ENCODE measurements at regions not wholly inside any gene's neighbourhood (a gene's known extent, or its start where the extent isn't known, plus 50 kb on each side); places are given as distances from the start of the nearest gene placed in this dataset.

- no peak overlapping the region for H3K4me3 ChIP-seq
- no peak for DNase-seq (ENCODE audit: low read depth, low spot score)
- no peaks in the 10 kb centered on the region for H3K9me3 ChIP-seq (ENCODE audit: low read depth, low read length)
- TF ChIP-seq EZH2 (IDR thresholded peaks at IDR 0.05) (no peak), POLR2AphosphoS5 (IDR thresholded peaks at IDR 0.05; ENCODE audit: borderline replicate concordance, low read depth, low read length) (no peak), FOXP2 (optimal IDR thresholded peaks at IDR 0.05; ENCODE audit: control extremely low read depth, extremely low read length, insufficient read depth) (no peak)
- H3K27ac ChIP-seq = no peak overlapping the region
- no peak overlapping the region for H3K9ac ChIP-seq (ENCODE audit: insufficient read length)
- H3K36me3 ChIP-seq (ENCODE audit: insufficient read depth, low read length) = no peaks in the 10 kb centered on the region
These were observed 168.7 kb upstream of the ITGB1 start for GRCh38 chr10:33126742-33127141.

GRCh38 chr10:33125522-33126517 lies 167.8 kb upstream of the ITGB1 start:
- Histone ChIP-seq H3K36me3 (ENCODE audit: insufficient read depth, low read length) (no peaks in the 10 kb centered on the region), H3K4me3 (no peak overlapping the region), H3K9ac (ENCODE audit: insufficient read length) (no peak overlapping the region), H3K9me3 (ENCODE audit: low read depth, low read length) (no peaks in the 10 kb centered on the region), H3K27ac (no peak overlapping the region)
- DNase-seq (ENCODE audit: low read depth, low spot score) = no peak
- TF ChIP-seq EZH2 (IDR thresholded peaks at IDR 0.05) (no peak), POLR2AphosphoS5 (IDR thresholded peaks at IDR 0.05; ENCODE audit: borderline replicate concordance, low read depth, low read length) (no peak), FOXP2 (optimal IDR thresholded peaks at IDR 0.05; ENCODE audit: control extremely low read depth, extremely low read length, insufficient read depth) (no peak)

DNA sequence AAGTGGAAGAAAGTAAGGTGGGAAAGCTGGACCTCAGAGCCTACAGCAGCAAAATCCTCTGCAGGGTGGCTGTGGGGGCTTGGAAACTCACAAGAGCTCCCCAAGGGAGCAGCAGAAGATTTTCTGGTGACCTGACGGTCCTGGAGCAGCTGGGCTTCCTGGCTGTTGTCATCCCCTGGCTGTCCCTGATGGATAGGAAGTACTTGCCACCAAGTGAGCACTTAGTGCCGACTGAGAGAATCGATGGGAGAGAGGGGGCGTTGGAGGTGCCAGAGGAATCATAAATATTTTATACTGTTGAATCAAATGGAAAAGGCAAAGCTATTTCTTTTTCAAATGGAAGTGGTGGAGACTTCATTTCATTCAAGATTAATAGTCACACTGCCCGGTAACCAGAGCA lies 167.1 kb upstream of the ITGB1 start:
- no peak overlapping the region for H3K27ac ChIP-seq
- H3K36me3 ChIP-seq (ENCODE audit: insufficient read depth, low read length) = no peaks in the 10 kb centered on the region
- H3K4me3 ChIP-seq = no peak overlapping the region
- DNase-seq (ENCODE audit: low read depth, low spot score) = no peak
- no peaks in the 10 kb centered on the region for H3K9me3 ChIP-seq (ENCODE audit: low read depth, low read length)
- no peak overlapping the region for H3K9ac ChIP-seq (ENCODE audit: insufficient read length)
- TF ChIP-seq FOXP2 (optimal IDR thresholded peaks at IDR 0.05; ENCODE audit: control extremely low read depth, extremely low read length, insufficient read depth) (no peak), POLR2AphosphoS5 (IDR thresholded peaks at IDR 0.05; ENCODE audit: borderline replicate concordance, low read depth, low read length) (no peak), EZH2 (IDR thresholded peaks at IDR 0.05) (no peak)

GRCh38 chr10:33123680-33124079 lies 165.7 kb upstream of the ITGB1 start:
- no peak for DNase-seq (ENCODE audit: low read depth, low spot score)
- Histone ChIP-seq H3K27ac (no peak overlapping the region), H3K9me3 (ENCODE audit: low read depth, low read length) (no peaks in the 10 kb centered on the region)

DNA sequence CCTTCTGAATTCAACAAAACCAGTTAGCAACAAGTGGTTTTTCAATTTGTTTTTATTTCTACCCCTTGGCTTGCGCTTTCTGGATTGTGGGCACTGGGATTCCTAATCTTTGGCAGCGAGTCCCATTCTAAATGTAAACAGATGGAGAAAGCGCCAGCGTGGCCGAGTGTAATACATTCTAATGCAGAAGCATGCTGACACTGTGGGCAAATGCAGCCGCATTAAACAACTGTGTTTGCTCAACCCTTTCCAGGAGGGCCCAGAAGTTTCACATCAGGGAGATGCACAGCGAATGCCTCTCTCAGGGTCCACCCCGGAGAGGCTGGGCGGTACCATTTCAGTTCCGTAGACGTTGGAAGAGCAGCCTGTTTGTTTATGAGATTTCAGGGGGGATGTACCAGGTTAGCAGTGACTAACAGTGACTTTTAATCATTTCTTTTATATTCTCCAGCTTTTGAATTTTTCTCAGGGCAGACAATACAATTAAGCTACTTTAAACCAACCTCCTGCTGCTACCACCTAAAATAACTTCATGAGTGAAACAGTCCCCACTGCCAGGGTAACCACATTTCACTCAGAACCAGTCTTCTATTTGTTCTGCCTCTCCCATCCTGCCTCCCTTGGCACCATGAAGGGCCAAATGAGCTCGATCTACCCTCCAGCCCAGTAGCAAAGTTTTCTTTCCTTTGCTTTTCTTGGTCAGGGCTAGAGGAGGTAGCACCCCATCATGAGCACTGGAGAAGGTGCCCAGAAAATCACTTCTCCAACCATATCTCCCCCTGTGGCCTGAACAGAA lies 164.2 kb upstream of the ITGB1 start:
- DNase-seq (ENCODE audit: low read depth, low spot score) = no peak

More at GRCh38 chr10:33123680-33124079, 165.7 kb upstream of the ITGB1 start:
- no peaks in the 10 kb centered on the region for H3K36me3 ChIP-seq (ENCODE audit: insufficient read depth, low read length)
- no peak overlapping the region for H3K9ac ChIP-seq (ENCODE audit: insufficient read length)
- TF ChIP-seq EZH2 (IDR thresholded peaks at IDR 0.05) (no peak), POLR2AphosphoS5 (IDR thresholded peaks at IDR 0.05; ENCODE audit: borderline replicate concordance, low read depth, low read length) (no peak), FOXP2 (optimal IDR thresholded peaks at IDR 0.05; ENCODE audit: control extremely low read depth, extremely low read length, insufficient read depth) (no peak)
- no peak overlapping the region for H3K4me3 ChIP-seq

GRCh38 chr10:33120700-33121099 lies 162.7 kb upstream of the ITGB1 start:
- TF ChIP-seq EZH2 (IDR thresholded peaks at IDR 0.05) (no peak), POLR2AphosphoS5 (IDR thresholded peaks at IDR 0.05; ENCODE audit: borderline replicate concordance, low read depth, low read length) (no peak), FOXP2 (optimal IDR thresholded peaks at IDR 0.05; ENCODE audit: control extremely low read depth, extremely low read length, insufficient read depth) (no peak)

More for the DNA sequence above, 164.2 kb upstream of the ITGB1 start:
- TF ChIP-seq EZH2 (IDR thresholded peaks at IDR 0.05) = no peak
- no peak for TF ChIP-seq POLR2AphosphoS5 (IDR thresholded peaks at IDR 0.05; ENCODE audit: borderline replicate concordance, low read depth, low read length)
- TF ChIP-seq FOXP2 (optimal IDR thresholded peaks at IDR 0.05; ENCODE audit: control extremely low read depth, extremely low read length, insufficient read depth) = no peak
- Histone ChIP-seq H3K4me3 (peak overlapping the region; percentile 28; the same call in 1 of the 2 replicates), H3K27ac (peak overlapping the region; percentile 31; the same call in 1 of the 2 replicates), H3K36me3 (ENCODE audit: insufficient read depth, low read length) (no peaks in the 10 kb centered on the region), H3K9ac (ENCODE audit: insufficient read length) (no peak overlapping the region), H3K9me3 (ENCODE audit: low read depth, low read length) (no peaks in the 10 kb centered on the region)

GRCh38 chr10:33120275-33120674 lies 162.2 kb upstream of the ITGB1 start:
- Histone ChIP-seq H3K36me3 (ENCODE audit: insufficient read depth, low read length) (no peaks in the 10 kb centered on the region), H3K27ac (no peak overlapping the region), H3K4me3 (no peak overlapping the region), H3K9ac (ENCODE audit: insufficient read length) (no peak overlapping the region), H3K9me3 (ENCODE audit: low read depth, low read length) (no peaks in the 10 kb centered on the region)
- no peak for DNase-seq (ENCODE audit: low read depth, low spot score)
- TF ChIP-seq FOXP2 (optimal IDR thresholded peaks at IDR 0.05; ENCODE audit: control extremely low read depth, extremely low read length, insufficient read depth) (no peak), POLR2AphosphoS5 (IDR thresholded peaks at IDR 0.05; ENCODE audit: borderline replicate concordance, low read depth, low read length) (no peak), EZH2 (IDR thresholded peaks at IDR 0.05) (no peak)

More at GRCh38 chr10:33120700-33121099, 162.7 kb upstream of the ITGB1 start:
- Histone ChIP-seq H3K36me3 (ENCODE audit: insufficient read depth, low read length) (no peaks in the 10 kb centered on the region), H3K27ac (no peak overlapping the region), H3K9ac (ENCODE audit: insufficient read length) (no peak overlapping the region), H3K9me3 (ENCODE audit: low read depth, low read length) (no peaks in the 10 kb centered on the region), H3K4me3 (no peak overlapping the region)
- DNase-seq (ENCODE audit: low read depth, low spot score) = no peak

GRCh38 chr10:33117816-33118215 lies 159.8 kb upstream of the ITGB1 start:
- TF ChIP-seq EZH2 (IDR thresholded peaks at IDR 0.05) (no peak), FOXP2 (optimal IDR thresholded peaks at IDR 0.05; ENCODE audit: control extremely low read depth, extremely low read length, insufficient read depth) (no peak), POLR2AphosphoS5 (IDR thresholded peaks at IDR 0.05; ENCODE audit: borderline replicate concordance, low read depth, low read length) (no peak)
- no peak for DNase-seq (ENCODE audit: low read depth, low spot score)
- H3K36me3 ChIP-seq (ENCODE audit: insufficient read depth, low read length) = no peaks in the 10 kb centered on the region
- H3K9ac ChIP-seq (ENCODE audit: insufficient read length) = no peak overlapping the region
- no peak overlapping the region for H3K27ac ChIP-seq
- no peaks in the 10 kb centered on the region for H3K9me3 ChIP-seq (ENCODE audit: low read depth, low read length)
- no peak overlapping the region for H3K4me3 ChIP-seq

Measured in SK-N-MC (cell line).